ENCODE measurements at regions not wholly inside any gene's neighbourhood (a gene's known extent, or its start where the extent isn't known, plus 50 kb on each side); places are given as distances from the start of the nearest gene placed in this dataset.
"Not testable (repeated sequence)": the region's sequence is repeated elsewhere in the genome, so short reads cannot be mapped to it uniquely, and the experiment has no call there.

DNA sequence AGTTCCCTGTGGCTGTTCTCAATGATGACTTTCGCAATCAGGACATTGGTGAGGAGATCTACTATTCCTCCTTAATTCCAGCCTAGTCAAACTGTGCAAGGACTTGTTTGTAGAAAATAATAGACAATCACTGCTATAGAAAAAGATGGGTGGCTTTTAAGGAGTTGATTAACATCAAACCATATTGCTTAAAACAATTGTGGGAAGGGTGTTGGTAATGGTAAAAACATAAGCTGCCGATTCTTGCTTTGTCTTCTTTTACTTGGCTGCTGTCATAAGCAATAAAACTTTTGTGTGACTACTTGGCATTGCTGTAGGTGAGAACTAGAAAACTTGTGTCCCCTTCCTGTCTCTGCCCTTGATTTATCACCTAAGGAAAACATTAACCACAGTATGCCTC lies 561.2 kb upstream of the SEMA6A start:
- in situ Hi-C loops (cut with HindIII; ENCODE audit: low sequenced_read_pairs) = no loop called here

- in situ Hi-C loops (cut with HindIII; ENCODE audit: low sequenced_read_pairs) = no loop called here
Observed at GRCh38 chr5:117133198-117133597, 558.6 kb upstream of the SEMA6A start.

DNA sequence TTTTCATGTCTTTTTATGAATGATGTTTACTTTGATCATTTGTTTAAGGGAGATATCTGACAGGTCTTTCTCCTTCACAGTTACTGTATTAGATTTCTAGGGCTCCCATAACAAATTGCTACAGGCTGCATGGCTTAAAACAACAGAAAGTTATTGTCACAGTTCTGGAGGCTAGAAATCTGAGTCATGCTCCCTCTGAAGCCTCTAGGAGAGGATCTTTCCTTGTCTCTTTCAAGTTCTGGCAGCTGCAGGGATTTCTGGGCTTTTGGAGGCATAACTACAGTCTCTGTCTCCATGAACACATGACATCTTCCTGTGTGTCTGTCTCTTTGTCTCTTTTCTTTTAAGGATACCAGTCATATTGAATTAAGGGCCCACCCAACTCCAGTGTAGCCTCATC lies 557.3 kb upstream of the SEMA6A start:
- in situ Hi-C loops (cut with HindIII; ENCODE audit: low sequenced_read_pairs) = no loop called here

- in situ Hi-C loops (cut with HindIII; ENCODE audit: low sequenced_read_pairs) = no loop called here
Observed at GRCh38 chr5:117131048-117131679, 556.5 kb upstream of the SEMA6A start.

- in situ Hi-C loops (cut with HindIII; ENCODE audit: low sequenced_read_pairs) = no loop called here
Observed at GRCh38 chr5:117118499-117118898, 543.9 kb upstream of the SEMA6A start.

GRCh38 chr5:117117314-117117713 lies 542.7 kb upstream of the SEMA6A start:
- in situ Hi-C loops (cut with HindIII; ENCODE audit: low sequenced_read_pairs) = not testable (repeated sequence)

DNA sequence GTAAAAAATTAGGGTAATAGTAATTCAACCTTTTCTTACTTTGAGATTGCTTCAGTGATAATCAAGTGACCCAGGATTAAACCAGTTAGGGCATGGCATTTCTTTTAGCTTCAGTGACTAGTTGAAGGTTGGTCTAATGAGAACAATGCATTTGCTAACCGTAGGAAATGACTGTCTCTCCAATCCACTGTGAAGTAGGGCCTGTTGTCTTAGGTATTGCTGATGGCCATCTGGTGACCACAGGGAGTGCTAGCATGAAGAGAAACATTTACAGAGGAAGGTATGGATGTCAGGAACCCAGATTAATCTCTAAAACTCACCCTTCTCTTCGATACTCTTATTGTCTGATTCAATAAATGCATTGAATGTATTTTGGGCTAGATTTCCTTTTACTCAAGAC lies 535.9 kb upstream of the SEMA6A start:
- in situ Hi-C loops (cut with HindIII; ENCODE audit: low sequenced_read_pairs) = no loop called here

DNA sequence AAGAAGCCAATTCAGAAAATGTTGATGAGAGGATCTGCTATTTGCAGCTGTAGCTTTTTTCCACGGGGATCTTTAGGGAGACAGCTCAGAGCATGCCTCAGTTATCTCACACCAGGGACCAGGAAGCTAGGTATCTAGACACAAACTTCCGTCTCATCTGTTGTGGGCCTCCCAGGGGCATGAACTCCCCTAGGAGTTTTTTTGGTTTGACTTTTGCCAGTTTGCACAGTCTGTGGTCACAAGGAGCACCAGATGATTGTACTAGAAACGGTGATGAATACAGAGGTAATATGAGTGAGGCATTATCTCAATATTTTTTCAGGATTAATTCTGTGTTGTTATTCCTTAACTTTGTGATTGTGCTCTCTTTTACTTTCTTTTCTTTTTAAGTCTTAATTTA lies 533.2 kb upstream of the SEMA6A start:
- in situ Hi-C loops (cut with HindIII; ENCODE audit: low sequenced_read_pairs) = no loop called here

GRCh38 chr5:117103703-117104102 lies 529.1 kb upstream of the SEMA6A start:
- in situ Hi-C loops (cut with HindIII; ENCODE audit: low sequenced_read_pairs) = no loop called here

- in situ Hi-C loops (cut with HindIII; ENCODE audit: low sequenced_read_pairs) = no loop called here
Observed at GRCh38 chr5:117102591-117102990, 528.0 kb upstream of the SEMA6A start.

DNA sequence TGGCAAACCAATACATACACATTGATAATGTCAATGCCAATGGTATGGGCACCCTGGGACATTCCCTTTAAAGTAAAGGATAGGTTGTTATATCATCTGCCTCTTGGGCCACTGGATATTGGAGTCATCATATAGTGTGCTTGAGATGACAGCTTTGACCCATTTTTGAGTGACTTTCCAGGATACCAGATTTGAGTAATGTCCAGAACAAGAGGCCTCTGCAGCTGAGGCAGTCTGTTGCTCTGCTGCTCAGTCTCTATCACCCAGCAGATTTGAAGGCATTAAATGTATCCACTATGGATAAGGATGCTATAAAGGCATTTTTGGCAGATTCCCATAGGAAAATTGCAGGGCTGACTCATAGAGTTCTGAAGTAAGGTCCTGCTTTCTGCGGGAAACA lies 525.6 kb upstream of the SEMA6A start:
- in situ Hi-C loops (cut with HindIII; ENCODE audit: low sequenced_read_pairs) = no loop called here

- in situ Hi-C loops (cut with HindIII; ENCODE audit: low sequenced_read_pairs) = no loop called here
Observed at GRCh38 chr5:117098094-117098493, 523.5 kb upstream of the SEMA6A start.

DNA sequence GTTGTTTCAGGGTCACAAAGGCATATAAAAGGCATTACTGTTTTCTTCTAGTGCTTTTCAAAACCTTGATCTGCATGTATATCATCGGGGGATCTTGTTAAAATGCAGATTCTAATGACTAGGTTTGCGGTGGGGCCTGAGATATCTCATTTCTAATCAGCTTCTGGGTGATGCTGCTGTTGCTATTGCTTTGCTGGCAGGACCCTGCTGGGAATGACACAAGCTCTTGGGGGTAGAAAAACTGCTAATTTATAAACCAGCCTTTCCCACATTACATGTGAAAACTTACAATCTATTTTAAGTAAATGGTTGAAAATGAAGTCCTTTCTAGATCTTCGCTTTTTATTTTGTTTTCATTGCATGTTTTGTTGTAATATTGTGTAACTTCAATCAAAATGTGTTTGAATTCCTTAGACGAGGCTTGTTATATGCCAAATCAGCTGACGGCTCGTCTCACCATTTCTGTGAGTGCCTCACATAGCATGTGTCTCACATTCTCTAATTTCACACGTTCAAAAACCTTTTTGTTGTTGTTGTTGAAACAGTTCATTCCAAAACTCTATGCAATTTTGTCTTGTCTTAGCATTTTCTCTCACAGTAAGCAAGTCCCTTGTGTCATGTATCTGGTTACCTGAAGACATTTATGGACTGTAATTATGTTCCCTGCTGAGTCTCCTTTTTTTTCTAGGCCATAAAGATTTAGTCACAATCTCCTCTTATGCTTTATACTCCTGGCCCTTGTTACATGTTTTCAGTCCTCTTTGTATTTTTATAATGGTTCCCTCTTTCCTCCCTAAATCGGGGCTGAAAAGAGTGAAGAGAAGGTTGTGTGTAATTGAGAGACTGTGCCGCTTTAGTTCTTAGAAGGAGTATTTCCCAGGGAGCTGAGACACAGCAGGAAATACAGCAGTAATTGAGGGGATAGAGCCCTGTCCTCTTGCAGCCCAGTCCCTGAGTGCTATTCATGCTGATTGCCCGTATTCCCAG lies 521.0 kb upstream of the SEMA6A start:
- in situ Hi-C loops (cut with HindIII; ENCODE audit: low sequenced_read_pairs) = no loop called here

- in situ Hi-C loops (cut with HindIII; ENCODE audit: low sequenced_read_pairs) = no loop called here
Observed at GRCh38 chr5:117094114-117094815, 519.6 kb upstream of the SEMA6A start.

- in situ Hi-C loops (cut with HindIII; ENCODE audit: low sequenced_read_pairs) = no loop called here
Observed at GRCh38 chr5:117093653-117094052, 519.0 kb upstream of the SEMA6A start.

GRCh38 chr5:117089001-117089400 lies 514.4 kb upstream of the SEMA6A start:
- in situ Hi-C loops (cut with HindIII; ENCODE audit: low sequenced_read_pairs) = no loop called here

DNA sequence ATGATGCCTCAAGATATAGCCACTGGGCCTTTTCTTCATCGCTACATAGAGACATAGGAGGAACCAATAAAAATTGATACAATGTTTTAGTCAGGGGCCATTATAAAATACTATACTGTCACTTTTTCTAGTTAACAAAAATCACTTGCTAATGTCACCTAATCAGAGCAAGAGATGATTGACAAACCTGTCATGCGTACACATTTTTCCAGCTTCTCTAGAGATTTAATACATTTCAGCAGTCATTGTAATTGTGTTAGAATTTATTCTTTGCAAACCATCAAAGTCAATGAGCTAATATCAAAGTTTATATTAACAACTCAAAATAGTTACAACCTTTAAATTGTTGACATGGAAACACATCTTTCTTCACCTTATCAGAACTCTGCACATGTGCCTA lies 513.6 kb upstream of the SEMA6A start:
- in situ Hi-C loops (cut with HindIII; ENCODE audit: low sequenced_read_pairs) = no loop called here

DNA sequence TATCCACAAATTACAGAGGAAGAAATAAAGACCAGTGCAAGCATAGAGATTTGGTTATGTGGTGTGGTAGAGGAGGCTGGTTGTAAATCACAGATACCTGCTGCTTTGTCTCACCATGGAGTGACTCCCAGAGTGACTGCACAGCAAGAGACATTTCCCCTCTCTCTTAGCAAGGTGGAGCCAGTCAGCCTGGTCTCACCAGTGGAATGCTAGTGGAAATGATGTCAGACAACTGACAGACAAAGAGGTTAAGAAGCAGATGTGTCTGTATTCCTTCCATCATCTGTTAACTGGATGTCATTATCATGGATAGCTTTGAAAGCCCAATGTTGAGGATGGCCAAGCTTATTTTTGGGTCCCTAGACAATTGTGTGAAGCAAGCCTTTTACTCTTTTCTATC lies 509.4 kb upstream of the SEMA6A start:
- in situ Hi-C loops (cut with HindIII; ENCODE audit: low sequenced_read_pairs) = no loop called here

DNA sequence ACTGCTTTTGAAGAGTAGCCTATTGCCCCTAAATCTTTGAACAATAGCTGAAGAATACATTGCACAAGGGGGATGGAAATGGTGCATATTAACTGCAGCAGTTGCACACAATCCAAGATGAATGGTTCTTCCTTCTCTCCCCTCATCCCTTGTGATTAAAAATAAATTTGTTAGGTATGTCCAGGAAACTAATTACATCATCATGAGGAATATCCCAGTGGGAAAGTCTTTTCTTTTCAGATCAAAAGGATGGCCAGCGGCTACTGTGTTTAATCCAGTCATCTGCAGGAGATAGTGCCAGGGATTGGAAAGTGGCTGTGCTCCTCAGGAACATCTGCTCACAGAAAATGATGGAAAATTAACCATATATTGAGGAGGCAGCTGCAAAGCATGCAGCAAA lies 508.4 kb upstream of the SEMA6A start:
- in situ Hi-C loops (cut with HindIII; ENCODE audit: low sequenced_read_pairs) = no loop called here

GRCh38 chr5:117077142-117077541 lies 502.5 kb upstream of the SEMA6A start:
- in situ Hi-C loops (cut with HindIII; ENCODE audit: low sequenced_read_pairs) = no loop called here

DNA sequence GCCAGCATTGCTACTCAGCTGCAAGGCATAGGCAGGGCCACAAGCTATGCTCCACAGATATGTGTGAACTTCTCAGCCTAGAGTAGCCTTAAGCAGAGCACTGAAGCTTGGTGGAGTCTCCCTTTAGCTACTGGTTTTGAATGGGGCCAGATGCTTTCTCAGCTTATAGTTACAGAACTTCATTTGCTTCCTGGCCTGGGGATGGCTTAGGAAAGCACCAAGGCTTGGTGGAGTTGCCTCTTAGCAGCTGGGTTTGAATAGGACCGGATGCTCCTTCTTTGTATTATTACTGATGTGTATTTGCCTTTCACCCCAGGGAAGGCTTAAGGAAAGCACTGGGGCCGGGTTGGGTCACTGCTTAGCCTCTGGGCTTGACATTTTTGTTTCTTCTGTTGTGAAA lies 497.8 kb upstream of the SEMA6A start:
- in situ Hi-C loops (cut with HindIII; ENCODE audit: low sequenced_read_pairs) = no loop called here

GRCh38 chr5:117065800-117066199 lies 491.2 kb upstream of the SEMA6A start:
- in situ Hi-C loops (cut with HindIII; ENCODE audit: low sequenced_read_pairs) = no loop called here

All from endothelial cell of hepatic sinusoid (primary cell).